Mesendoderm (in vitro differentiated cells): ENCODE measurements at regions not wholly inside any gene's neighbourhood (a gene's known extent, or its start where the extent isn't known, plus 50 kb on each side); places are given as distances from the start of the nearest gene placed in this dataset. TPM values are rescaled to one million over a fixed set of nuclear protein-coding genes. Genes with fewer than 3 reads are reported as not detected.

ENCODE experiments used
- DNase-seq: peaks from one replicate; pipeline ENCODE4 v3.0.0; 2013
- H2AK5ac ChIP-seq: 2 replicates; pipeline ENCODE4 v1.6.1; 2013; ENCODE audit warnings: low read length, inconsistent platforms
- H2BK120ac ChIP-seq: 2 replicates; pipeline ENCODE4 v1.6.1; 2013; ENCODE audit warnings: low read depth, mild to moderate bottlenecking, low read length, moderate library complexity, mixed read lengths
- H2BK15ac ChIP-seq: replicated peaks from 2 replicates; pipeline ENCODE4 v1.6.1; 2013; ENCODE audit warnings: low read depth, mild to moderate bottlenecking, moderate library complexity
- H2BK5ac ChIP-seq: 2 replicates; pipeline ENCODE4 v1.6.1; 2013; ENCODE audit warnings: low read length, inconsistent platforms
- H3K18ac ChIP-seq: 2 replicates; pipeline ENCODE4 v1.6.1; 2013; ENCODE audit warnings: mild to moderate bottlenecking, low read length, mixed read lengths
- H3K23ac ChIP-seq: one replicate; pipeline ENCODE4 v1.6.1; 2013; ENCODE audit warnings: low read length
- H3K27ac ChIP-seq: 2 replicates; pipeline ENCODE4 v1.5.1; 2013; ENCODE audit warnings: low read depth, mild to moderate bottlenecking, inconsistent platforms, low read length, moderate library complexity
- H3K27me3 ChIP-seq: 2 replicates; pipeline ENCODE4 v1.6.1; 2013; ENCODE audit warnings: low read length, control low read depth, mild to moderate bottlenecking, inconsistent platforms; ENCODE audit not compliant: insufficient read depth, poor library complexity
- H3K36me3 ChIP-seq: 2 replicates; pipeline ENCODE4 v1.6.1; 2013; ENCODE audit warnings: low read length, inconsistent platforms; ENCODE audit not compliant: control insufficient read depth, insufficient read depth
- H3K4ac ChIP-seq: one replicate; pipeline ENCODE4 v1.6.1; 2013; ENCODE audit warnings: low read depth, mild to moderate bottlenecking, low read length, moderate library complexity
- H3K4me1 ChIP-seq: 2 replicates; pipeline ENCODE4 v1.6.1; 2013; ENCODE audit warnings: low read depth, low read length, inconsistent platforms; ENCODE audit not compliant: control insufficient read depth
- H3K4me2 ChIP-seq: 2 replicates; pipeline ENCODE4 v1.6.1; 2013; ENCODE audit warnings: low read length
- H3K4me3 ChIP-seq: 2 replicates; pipeline ENCODE4 v1.5.1; 2013; ENCODE audit warnings: mild to moderate bottlenecking, low read length
- H3K56ac ChIP-seq: one replicate; pipeline ENCODE4 v1.6.1; 2013; ENCODE audit warnings: low read length
- H3K79me1 ChIP-seq: 2 replicates; pipeline ENCODE4 v1.6.1; 2013; ENCODE audit warnings: low read length, inconsistent platforms
- H3K79me2 ChIP-seq: 2 replicates; pipeline ENCODE4 v1.6.1; 2013; ENCODE audit warnings: mild to moderate bottlenecking, low read length; ENCODE audit not compliant: control insufficient read depth, insufficient read depth
- H3K9ac ChIP-seq: 2 replicates; pipeline ENCODE4 v1.6.1; 2013; ENCODE audit warnings: low read length, inconsistent platforms
- H4K5ac ChIP-seq: one replicate; pipeline ENCODE4 v1.6.1; 2013; ENCODE audit warnings: low read length
- H4K8ac ChIP-seq: one replicate; pipeline ENCODE4 v1.6.1; 2013; ENCODE audit warnings: low read depth, mild to moderate bottlenecking, control low read depth, low read length, moderate library complexity
- WGBS: extraction: QIAGEN DNeasy Blood & Tissue Kit; methylation state at CpG from one replicate; pipeline ENCODE4 v1.1.7; 2013; ENCODE audit warnings: low lambda C conversion rate, missing lambda C conversion rate; ENCODE audit not compliant: insufficient coverage; ENCODE audit errors: extremely low coverage; 5-methylcytosine and 5-hydroxymethylcytosine counted together
- small RNA-seq: library from polyadenylated mRNA; stranded (forward); fragments of <200 nt; extraction: miRNeasy Mini kit (QIAGEN cat#:217004); gene quantifications from one replicate; pipeline ENCODE3, GENCODE V24; 2013; ENCODE audit not compliant: insufficient read depth

DNA sequence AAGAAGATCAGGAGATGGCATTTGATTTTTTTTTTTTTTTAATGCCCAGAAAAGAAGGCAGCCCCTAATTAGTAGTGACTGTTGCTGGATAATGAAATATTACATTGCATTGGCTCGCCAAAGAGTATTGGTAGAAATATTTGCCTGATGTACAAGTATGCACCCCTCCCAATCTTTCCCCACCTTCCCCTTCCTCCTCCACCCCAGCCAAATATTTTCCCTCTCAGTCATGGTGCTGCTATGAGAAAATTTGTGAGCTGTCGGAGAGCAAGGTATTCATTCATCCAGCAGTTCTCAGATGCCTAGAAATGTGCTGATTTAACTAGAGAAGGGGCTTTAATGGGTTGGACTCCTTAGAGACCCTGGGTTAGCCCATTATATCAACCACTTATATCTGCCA, 50.5 kb upstream of the IKBKE start:
- Histone ChIP-seq H2BK120ac (no peak overlapping the region), H3K56ac (no peak overlapping the region), H3K4me1 (no peaks in the 10 kb centered on the region), H4K8ac (no peak overlapping the region), H3K79me2 (no peaks in the 10 kb centered on the region), H3K9ac (no peak overlapping the region), H3K79me1 (no peaks in the 10 kb centered on the region), H3K23ac (no peak overlapping the region), H3K27ac (no peak overlapping the region), H3K4ac (no peak overlapping the region), H2AK5ac (no peak overlapping the region), H3K4me2 (no peak overlapping the region), H3K18ac (no peak overlapping the region), H3K36me3 (no peaks in the 10 kb centered on the region), H2BK15ac (no peak overlapping the region), H3K4me3 (no peak overlapping the region), H3K27me3 (no peaks in the 10 kb centered on the region), H4K5ac (no peak overlapping the region), H2BK5ac (no peak overlapping the region)
- peak; percentile 9 for DNase-seq
- WGBS = no CpG with 5 or more reads among the region's 2 CpGs

DNA sequence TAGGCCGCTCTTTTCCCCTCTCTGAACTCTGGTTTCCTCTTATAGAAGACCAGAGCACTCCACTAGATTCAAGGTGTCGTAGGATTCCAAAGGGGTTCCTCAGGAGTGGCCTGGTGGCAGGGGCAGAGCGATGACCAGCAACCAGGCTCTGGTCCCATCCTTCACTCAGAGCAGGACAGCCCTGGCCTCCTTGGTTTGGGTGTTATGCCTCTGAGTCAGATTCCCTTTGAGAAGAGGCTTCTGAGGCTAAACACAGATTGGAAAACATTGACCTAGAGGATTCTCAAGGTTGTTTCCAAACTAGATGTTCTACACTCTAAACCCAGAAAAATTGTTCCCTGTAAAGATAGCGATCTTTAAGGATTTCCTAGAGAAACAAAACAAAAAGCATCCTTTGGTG, 49.8 kb upstream of the IKBKE start:
- no peaks in the 10 kb centered on the region for H3K79me1 ChIP-seq
- no peaks in the 10 kb centered on the region for H3K27me3 ChIP-seq
- no peak overlapping the region for H3K23ac ChIP-seq
- no peak overlapping the region for H3K9ac ChIP-seq
- WGBS = no CpG with 5 or more reads among the region's 4 CpGs
- no peaks in the 10 kb centered on the region for H3K4me1 ChIP-seq
- H3K27ac ChIP-seq = no peak overlapping the region
- no peaks in the 10 kb centered on the region for H3K79me2 ChIP-seq
- H4K5ac ChIP-seq = no peak overlapping the region
- H3K18ac ChIP-seq = no peak overlapping the region
- DNase-seq = no peak
- no peak overlapping the region for H2BK15ac ChIP-seq
- H3K36me3 ChIP-seq = no peaks in the 10 kb centered on the region
- no peak overlapping the region for H2AK5ac ChIP-seq
- H3K4me3 ChIP-seq = no peak overlapping the region
- no peak overlapping the region for H2BK5ac ChIP-seq
- no peak overlapping the region for H3K4me2 ChIP-seq
- H3K56ac ChIP-seq = no peak overlapping the region
- no peak overlapping the region for H2BK120ac ChIP-seq
- H4K8ac ChIP-seq = no peak overlapping the region
- no peak overlapping the region for H3K4ac ChIP-seq

Small RNA genes in the stretch of these regions (small RNA-seq; reads per million reads assigned to genes)
- not detected for gene AC244023.1
